WTC11 (cell line): ENCODE measurements at regions not wholly inside any gene's neighbourhood (a gene's known extent, or its start where the extent isn't known, plus 50 kb on each side); places are given as distances from the start of the nearest gene placed in this dataset.

ENCODE experiments used
- ATAC-seq: fragments of 200-7000 bp; cut with Tn5 transposase; 2 replicates; pipeline ENCODE4 v1.10.0; 2021; ENCODE audit warnings: mild to moderate bottlenecking, moderate library complexity
- CTCF ChIA-PET: fragments of 300-600 bp; sonication (Branson Sonifier 250); formaldehyde crosslinking; loops from one replicate; lab custom pipeline; 2021; ENCODE audit warnings: antibody characterized with exemption; lab: Charles Lee
- POLR2A ChIA-PET: fragments of 350-600 bp; sonication (Branson Sonifier 250); formaldehyde crosslinking; loops from one replicate; lab custom pipeline; 2021; ENCODE audit warnings: antibody characterized with exemption; lab: Charles Lee
- DNase-seq: peaks from one replicate; pipeline ENCODE4 v3.0.0; 2021; ENCODE audit warnings: low spot score
- H3K27ac Mint-ChIP-seq: 2 replicates; pipeline ENCODE4 v1.8.0; 2021; ENCODE audit warnings: mixed read lengths
- H3K27me3 Mint-ChIP-seq: 2 replicates; pipeline ENCODE4 v1.8.0; 2021; ENCODE audit warnings: low read depth, mild to moderate bottlenecking, moderate library complexity, mixed read lengths
- H3K36me3 Mint-ChIP-seq: 2 replicates; pipeline ENCODE4 v1.8.0; 2021; ENCODE audit warnings: mixed read lengths
- H3K4me1 Mint-ChIP-seq: 2 replicates; pipeline ENCODE4 v1.8.0; 2022; ENCODE audit warnings: mixed read lengths
- H3K4me3 Mint-ChIP-seq: 2 replicates; pipeline ENCODE4 v1.8.0; 2021; ENCODE audit warnings: mild to moderate bottlenecking, moderate library complexity, mixed read lengths
- H3K9me3 Mint-ChIP-seq: 2 replicates; pipeline ENCODE4 v1.8.0; 2021; ENCODE audit warnings: mixed read lengths
- ATF1 ChIP-seq: sonication (generic); formaldehyde crosslinking; IDR thresholded peaks from 2 replicates; pipeline ENCODE4 v1.8.1; 2023; ENCODE audit warnings: mild to moderate bottlenecking, moderate library complexity, missing genetic modification reagents
- ATF3 ChIP-seq: sonication (generic); formaldehyde crosslinking; conservative IDR thresholded peaks from 2 replicates; pipeline ENCODE4 v1.8.1; 2022; ENCODE audit warnings: mild to moderate bottlenecking, missing genetic modification reagents
- ATF6 ChIP-seq: sonication (generic); formaldehyde crosslinking; IDR thresholded peaks from 2 replicates; pipeline ENCODE4 v1.8.1; 2023; ENCODE audit warnings: mild to moderate bottlenecking, missing genetic modification reagents
- CDX4 ChIP-seq: fragments of 250-450 bp; sonication (Bioruptor Pico); IDR thresholded peaks from 2 replicates; pipeline ENCODE4 v1.9.0; 2021; ENCODE audit warnings: moderate library complexity, mild to moderate bottlenecking, inconsistent platforms, borderline replicate concordance
- CREB1 ChIP-seq: sonication (generic); formaldehyde crosslinking; IDR thresholded peaks from 2 replicates; pipeline ENCODE4 v1.8.0; 2023; ENCODE audit warnings: mild to moderate bottlenecking, missing genetic modification reagents
- E2F1 ChIP-seq: sonication (generic); formaldehyde crosslinking; IDR thresholded peaks from 2 replicates; pipeline ENCODE4 v1.8.0; 2022; ENCODE audit warnings: mild to moderate bottlenecking, missing genetic modification reagents
- HMGXB4 ChIP-seq: sonication (generic); formaldehyde crosslinking; IDR thresholded peaks from 2 replicates; pipeline ENCODE4 v1.8.1; 2023; ENCODE audit warnings: mild to moderate bottlenecking, moderate library complexity, missing genetic modification reagents
- IRF1 ChIP-seq: sonication (generic); formaldehyde crosslinking; IDR thresholded peaks from 2 replicates; pipeline ENCODE4 v1.8.0; 2023; ENCODE audit warnings: missing genetic modification reagents
- JAZF1 ChIP-seq: fragments of 250-450 bp; sonication (Bioruptor Pico); IDR thresholded peaks from 2 replicates; pipeline ENCODE4 v1.9.0; 2021; ENCODE audit warnings: moderate library complexity, mild to moderate bottlenecking, inconsistent platforms
- PRRX2 ChIP-seq: fragments of 250-450 bp; sonication (Bioruptor Pico); IDR thresholded peaks from 2 replicates; pipeline ENCODE4 v1.8.0; 2021; ENCODE audit warnings: mild to moderate bottlenecking
- RORB ChIP-seq: fragments of 250-450 bp; sonication (Bioruptor Pico); IDR thresholded peaks from 2 replicates; pipeline ENCODE4 v1.9.0; 2021; ENCODE audit warnings: mild to moderate bottlenecking
- SMAD3 ChIP-seq: sonication (generic); formaldehyde crosslinking; IDR thresholded peaks from 2 replicates; pipeline ENCODE4 v1.8.0; 2022; ENCODE audit warnings: missing genetic modification reagents, mild to moderate bottlenecking, borderline replicate concordance
- TEAD1 ChIP-seq: sonication (generic); formaldehyde crosslinking; IDR thresholded peaks from 2 replicates; pipeline ENCODE4 v1.8.0; 2022; ENCODE audit warnings: mild to moderate bottlenecking, missing genetic modification reagents
- USF2 ChIP-seq: sonication (generic); formaldehyde crosslinking; IDR thresholded peaks from 2 replicates; pipeline ENCODE4 v1.8.1; 2023; ENCODE audit warnings: mild to moderate bottlenecking, missing genetic modification reagents, moderate library complexity
- ZMAT4 ChIP-seq: fragments of 250-450 bp; sonication (Bioruptor Pico); IDR thresholded peaks from 2 replicates; pipeline ENCODE4 v1.9.0; 2021; ENCODE audit warnings: mild to moderate bottlenecking
- ZNF121 ChIP-seq: sonication (generic); formaldehyde crosslinking; IDR thresholded peaks from 2 replicates; pipeline ENCODE4 v1.8.0; 2023; ENCODE audit warnings: missing genetic modification reagents
- ZNF219 ChIP-seq: sonication (generic); formaldehyde crosslinking; IDR thresholded peaks from 2 replicates; pipeline ENCODE4 v1.8.0; 2023; ENCODE audit warnings: missing genetic modification reagents, mild to moderate bottlenecking, borderline replicate concordance
- ZNF317 ChIP-seq: sonication (generic); formaldehyde crosslinking; IDR thresholded peaks from 2 replicates; pipeline ENCODE4 v1.8.1; 2023; ENCODE audit warnings: low read depth, mild to moderate bottlenecking, moderate library complexity, missing genetic modification reagents, borderline replicate concordance
- ZNF416 ChIP-seq: fragments of 250-450 bp; sonication (Bioruptor Pico); IDR thresholded peaks from 2 replicates; pipeline ENCODE4 v1.9.0; 2021; ENCODE audit warnings: mild to moderate bottlenecking, inconsistent platforms
- ZNF671 ChIP-seq: fragments of 250-450 bp; sonication (Bioruptor Pico); IDR thresholded peaks from 2 replicates; pipeline ENCODE4 v1.8.0; 2021; ENCODE audit warnings: mild to moderate bottlenecking

GRCh38 chr5:136780518-136780917 lies 415.2 kb upstream of the TRPC7 start:
- Mint-ChIP-seq H3K9me3 (peaks cover 16% of the 10 kb centered on the region), H3K36me3 (peaks cover 11% of the 10 kb centered on the region)
- CTCF ChIA-PET: no interaction called here
- TF ChIP-seq ZNF416 (CRISPR knock-in tag) (no peak), JAZF1 (CRISPR knock-in tag) (no peak), E2F1 (no peak), ZMAT4 (CRISPR knock-in tag) (no peak), ZNF671 (CRISPR knock-in tag) (no peak), SMAD3 (CRISPR knock-in tag) (no peak), TEAD1 (CRISPR knock-in tag) (no peak), PRRX2 (CRISPR knock-in tag) (no peak), ATF6 (CRISPR knock-in tag) (no peak), IRF1 (CRISPR knock-in tag) (no peak), ATF3 (no peak), CDX4 (no peak)
- TF ChIP-seq, all 79 proteins: peak for 0
- DNase-seq (no peak), ATAC-seq (no peak)
- H3K4me3 Mint-ChIP-seq: no peak overlapping the region
- H3K4me1 Mint-ChIP-seq: peaks cover 15% of the 10 kb centered on the region
- POLR2A ChIA-PET: no interaction called here
- H3K27me3 Mint-ChIP-seq: peaks cover 4% of the 10 kb centered on the region
- H3K27ac Mint-ChIP-seq: no peak overlapping the region

GRCh38 chr5:136776022-136776927 lies 410.9 kb upstream of the TRPC7 start:
- Mint-ChIP-seq H3K27ac (peak overlapping the region; percentile 54; the same call in 1 of the 2 replicates), H3K36me3 (peaks cover 11% of the 10 kb centered on the region), H3K9me3 (peaks cover 10% of the 10 kb centered on the region), H3K4me3 (no peak overlapping the region; the same call in 1 of the 2 replicates), H3K4me1 (peaks cover 28% of the 10 kb centered on the region), H3K27me3 (peaks cover 2% of the 10 kb centered on the region; the same call in 1 of the 2 replicates)
- ChIA-PET POLR2A (no interaction called here), CTCF (interaction anchor here (1.0 kb wide), 1 partner anchor 411 kb away, joined by 3 read pairs; the partner anchor contains the start of gene TRPC7)
- TF ChIP-seq ZNF121 (CRISPR knock-in tag) (no peak), USF2 (CRISPR knock-in tag) (peak; percentile 74)
- no peak for DNase-seq
- peak; percentile 57; the same call in 1 of the 2 replicates for ATAC-seq

GRCh38 chr5:136772491-136772890 lies 407.1 kb upstream of the TRPC7 start:
- H3K4me1 Mint-ChIP-seq: peaks cover 30% of the 10 kb centered on the region
- ATAC-seq (no peak), DNase-seq (no peak)
- ChIA-PET POLR2A (no interaction called here), CTCF (no interaction called here)
- no peak overlapping the region for H3K4me3 Mint-ChIP-seq
- peaks cover 11% of the 10 kb centered on the region for H3K36me3 Mint-ChIP-seq
- H3K27ac Mint-ChIP-seq: no peak overlapping the region
- H3K27me3 Mint-ChIP-seq: peaks cover 6% of the 10 kb centered on the region; the same call in 1 of the 2 replicates
- peaks cover 10% of the 10 kb centered on the region for H3K9me3 Mint-ChIP-seq
- TF ChIP-seq RORB (CRISPR knock-in tag) (no peak), HMGXB4 (CRISPR knock-in tag) (no peak), ATF1 (no peak), CREB1 (no peak), ZNF317 (CRISPR knock-in tag) (no peak), ZNF219 (CRISPR knock-in tag) (no peak)
